Neural cell (in vitro differentiated cells): ENCODE measurements at regions not wholly inside any gene's neighbourhood (a gene's known extent, or its start where the extent isn't known, plus 50 kb on each side); places are given as distances from the start of the nearest gene placed in this dataset.

Source experiments
- POLR2AphosphoS5 ChIP-seq: IDR thresholded peaks from 2 replicates; pipeline ENCODE4 v1.6.1; 2012
- RAD21 ChIP-seq: fragments of 450-650 bp; conservative IDR thresholded peaks from 2 replicates; pipeline ENCODE4 v1.6.1; 2014; ENCODE audit warnings: antibody characterized with exemption, mild to moderate bottlenecking, moderate library complexity
- SMC3 ChIP-seq: fragments of 450-650 bp; conservative IDR thresholded peaks from 2 replicates; pipeline ENCODE4 v1.6.1; 2014; ENCODE audit warnings: antibody characterized with exemption, mild to moderate bottlenecking, moderate library complexity; ENCODE audit not compliant: poor library complexity
- TAF1 ChIP-seq: IDR thresholded peaks from 2 replicates; pipeline ENCODE4 v1.6.1; 2012; ENCODE audit warnings: low read depth
- TF ChIP-seq, protein P1 (sequence below): fragments of 450-650 bp; IDR thresholded peaks from 2 replicates; pipeline ENCODE4 v1.5.1; 2014; ENCODE audit warnings: antibody characterized with exemption, mild to moderate bottlenecking, moderate library complexity; ENCODE audit not compliant: poor library complexity, severe bottlenecking

GRCh38 chr18:28974504-28974903 lies 797.6 kb upstream of the CDH2 start:
- TF ChIP-seq RAD21 (no peak), POLR2AphosphoS5 (no peak), SMC3 (no peak), TAF1 (no peak)
- TF ChIP-seq, protein P1, sequence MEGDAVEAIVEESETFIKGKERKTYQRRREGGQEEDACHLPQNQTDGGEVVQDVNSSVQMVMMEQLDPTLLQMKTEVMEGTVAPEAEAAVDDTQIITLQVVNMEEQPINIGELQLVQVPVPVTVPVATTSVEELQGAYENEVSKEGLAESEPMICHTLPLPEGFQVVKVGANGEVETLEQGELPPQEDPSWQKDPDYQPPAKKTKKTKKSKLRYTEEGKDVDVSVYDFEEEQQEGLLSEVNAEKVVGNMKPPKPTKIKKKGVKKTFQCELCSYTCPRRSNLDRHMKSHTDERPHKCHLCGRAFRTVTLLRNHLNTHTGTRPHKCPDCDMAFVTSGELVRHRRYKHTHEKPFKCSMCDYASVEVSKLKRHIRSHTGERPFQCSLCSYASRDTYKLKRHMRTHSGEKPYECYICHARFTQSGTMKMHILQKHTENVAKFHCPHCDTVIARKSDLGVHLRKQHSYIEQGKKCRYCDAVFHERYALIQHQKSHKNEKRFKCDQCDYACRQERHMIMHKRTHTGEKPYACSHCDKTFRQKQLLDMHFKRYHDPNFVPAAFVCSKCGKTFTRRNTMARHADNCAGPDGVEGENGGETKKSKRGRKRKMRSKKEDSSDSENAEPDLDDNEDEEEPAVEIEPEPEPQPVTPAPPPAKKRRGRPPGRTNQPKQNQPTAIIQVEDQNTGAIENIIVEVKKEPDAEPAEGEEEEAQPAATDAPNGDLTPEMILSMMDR, result no peak
